IPS-20b (cell line): ENCODE measurements at regions not wholly inside any gene's neighbourhood (a gene's known extent, or its start where the extent isn't known, plus 50 kb on each side); places are given as distances from the start of the nearest gene placed in this dataset.

ENCODE experiments used
- H3K27ac ChIP-seq: one replicate; pipeline ENCODE4 v1.5.1; 2013; ENCODE audit warnings: low read length
- H3K27me3 ChIP-seq: 2 replicates; pipeline ENCODE4 v1.6.1; 2013; ENCODE audit warnings: mild to moderate bottlenecking, low read length, inconsistent platforms; ENCODE audit not compliant: insufficient read depth
- H3K36me3 ChIP-seq: 2 replicates; pipeline ENCODE4 v1.6.1; 2013; ENCODE audit warnings: low read depth, mild to moderate bottlenecking, inconsistent platforms, low read length, moderate library complexity; ENCODE audit not compliant: insufficient read depth
- H3K4me1 ChIP-seq: 2 replicates; pipeline ENCODE4 v1.6.1; 2013; ENCODE audit warnings: mild to moderate bottlenecking, control low read depth, inconsistent platforms, low read length, moderate library complexity; ENCODE audit not compliant: insufficient read depth
- H3K4me3 ChIP-seq: 2 replicates; pipeline ENCODE4 v1.5.1; 2013; ENCODE audit warnings: mild to moderate bottlenecking, low read length, inconsistent platforms
- H3K9ac ChIP-seq: 2 replicates; pipeline ENCODE4 v1.6.1; 2013; ENCODE audit warnings: low read depth, mild to moderate bottlenecking, inconsistent platforms, low read length, moderate library complexity
- H3K9me3 ChIP-seq: 2 replicates; pipeline ENCODE4 v1.6.1; 2013; ENCODE audit warnings: mild to moderate bottlenecking, low read depth, low read length, inconsistent platforms; ENCODE audit not compliant: insufficient read depth

DNA sequence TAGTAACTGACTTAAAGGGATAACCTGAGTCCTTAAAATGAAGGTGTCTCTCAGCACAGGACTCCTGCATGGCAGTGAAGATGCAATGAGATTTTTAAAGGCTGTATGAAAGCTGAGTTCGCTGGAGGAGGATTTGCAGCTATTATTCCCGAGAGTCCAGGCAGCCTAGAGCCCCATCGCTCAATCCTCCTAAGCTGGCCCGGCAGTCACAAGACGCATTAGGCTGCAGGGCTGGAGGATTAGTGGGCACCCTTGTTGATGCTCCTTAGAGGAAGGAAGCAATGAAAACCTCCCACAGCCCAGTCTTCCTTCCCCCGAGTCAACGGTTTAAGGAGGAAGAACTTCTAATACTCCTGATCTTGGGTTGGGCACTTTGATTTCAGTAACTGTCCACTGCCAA lies 239.5 kb downstream of the EFNB2 start:
- Histone ChIP-seq H3K27me3 (no peaks in the 10 kb centered on the region), H3K9ac (no peak overlapping the region), H3K36me3 (no peaks in the 10 kb centered on the region), H3K9me3 (peaks cover 10% of the 10 kb centered on the region), H3K27ac (no peak overlapping the region), H3K4me3 (no peak overlapping the region), H3K4me1 (no peaks in the 10 kb centered on the region)

DNA sequence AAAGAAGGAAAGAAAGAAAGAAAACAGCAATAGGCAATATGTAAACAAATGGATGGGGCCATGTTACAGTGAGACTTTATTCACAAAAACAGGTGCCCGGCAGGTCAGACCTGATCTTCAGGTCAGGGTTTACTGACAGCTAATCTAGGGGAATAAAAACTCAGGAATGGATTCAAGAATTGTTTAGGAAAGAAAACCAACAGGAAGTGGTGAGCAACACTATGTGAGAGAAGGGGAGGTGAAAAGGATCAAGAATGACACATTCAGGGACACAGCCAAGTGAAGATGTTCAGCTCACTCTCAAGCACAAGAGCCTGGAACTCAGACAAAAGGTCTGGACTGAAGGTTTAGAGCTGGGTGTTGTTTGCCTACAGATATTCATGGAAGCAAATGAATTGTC lies 244.5 kb downstream of the EFNB2 start:
- Histone ChIP-seq H3K36me3 (no peaks in the 10 kb centered on the region), H3K9me3 (no peaks in the 10 kb centered on the region), H3K27ac (no peak overlapping the region), H3K9ac (no peak overlapping the region), H3K4me3 (no peak overlapping the region), H3K27me3 (no peaks in the 10 kb centered on the region), H3K4me1 (peaks cover 2% of the 10 kb centered on the region; the same call in 1 of the 2 replicates)

DNA sequence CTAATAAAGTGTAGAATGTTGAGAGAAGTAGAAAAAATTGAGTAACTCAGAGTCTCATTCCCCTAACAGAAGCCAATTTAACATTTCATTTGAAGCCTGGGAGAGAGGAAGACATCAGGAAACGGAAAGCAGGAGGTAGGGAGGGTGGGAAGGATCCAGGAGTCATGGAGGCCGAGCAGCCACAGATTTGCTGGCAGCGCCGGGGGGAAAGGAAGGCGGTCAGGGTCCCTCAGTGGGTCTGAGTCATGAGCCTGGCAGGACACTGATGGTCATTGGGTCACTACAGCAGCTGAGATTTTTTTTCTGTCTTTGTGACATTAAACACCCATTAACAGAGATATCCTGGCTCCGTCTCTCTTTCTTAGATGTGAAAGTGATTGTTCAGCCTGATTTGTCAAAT lies 248.1 kb downstream of the EFNB2 start:
- Histone ChIP-seq H3K4me3 (no peak overlapping the region), H3K27ac (no peak overlapping the region), H3K9me3 (no peaks in the 10 kb centered on the region), H3K9ac (no peak overlapping the region), H3K4me1 (peaks cover 2% of the 10 kb centered on the region; the same call in 1 of the 2 replicates), H3K36me3 (no peaks in the 10 kb centered on the region), H3K27me3 (no peaks in the 10 kb centered on the region)

DNA sequence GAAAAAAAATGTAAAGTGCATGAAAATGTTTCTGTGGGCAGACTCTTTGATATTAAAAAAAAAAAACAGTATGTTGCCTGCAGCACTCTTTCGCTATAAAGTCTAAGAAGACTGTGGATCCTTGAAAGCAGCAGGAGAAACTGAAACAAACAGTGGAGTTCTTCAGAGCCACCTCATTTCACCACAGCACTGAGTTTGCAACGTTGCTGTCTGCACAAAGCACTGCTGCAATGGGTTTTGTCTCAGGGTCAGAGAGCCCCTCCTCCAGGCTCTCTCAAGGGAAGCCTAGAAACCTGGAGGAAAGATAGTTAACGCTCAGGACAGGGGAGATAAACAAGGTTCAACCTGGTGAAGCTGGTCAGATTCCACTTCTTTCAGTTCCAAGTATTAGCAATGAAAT lies 248.7 kb downstream of the EFNB2 start:
- no peak overlapping the region for H3K9ac ChIP-seq
- H3K9me3 ChIP-seq = no peaks in the 10 kb centered on the region
- H3K27me3 ChIP-seq = no peaks in the 10 kb centered on the region
- no peak overlapping the region for H3K27ac ChIP-seq
- no peaks in the 10 kb centered on the region for H3K36me3 ChIP-seq
- no peak overlapping the region for H3K4me3 ChIP-seq
- peaks cover 2% of the 10 kb centered on the region; the same call in 1 of the 2 replicates for H3K4me1 ChIP-seq

DNA sequence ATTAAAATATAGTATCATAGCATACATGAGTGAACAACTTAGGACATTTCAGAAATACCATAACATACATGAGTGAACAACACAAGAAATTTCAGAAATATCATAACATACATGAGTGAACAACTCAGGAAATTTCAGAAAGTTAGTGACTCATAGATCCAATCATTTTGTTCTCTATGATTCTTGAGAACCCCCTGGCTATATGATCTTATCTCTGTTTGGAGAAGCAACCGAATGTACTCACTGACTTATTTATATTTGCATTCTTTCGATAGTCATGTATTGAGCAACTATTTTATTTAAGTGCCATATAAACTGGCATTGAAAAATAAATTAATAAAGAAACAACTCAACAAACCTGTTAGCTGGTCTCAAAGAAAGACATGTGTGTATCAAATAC lies 251.1 kb downstream of the EFNB2 start:
- Histone ChIP-seq H3K27ac (no peak overlapping the region), H3K4me1 (peaks cover 2% of the 10 kb centered on the region; the same call in 1 of the 2 replicates), H3K36me3 (no peaks in the 10 kb centered on the region), H3K9me3 (no peaks in the 10 kb centered on the region), H3K27me3 (no peaks in the 10 kb centered on the region), H3K9ac (no peak overlapping the region), H3K4me3 (no peak overlapping the region)

DNA sequence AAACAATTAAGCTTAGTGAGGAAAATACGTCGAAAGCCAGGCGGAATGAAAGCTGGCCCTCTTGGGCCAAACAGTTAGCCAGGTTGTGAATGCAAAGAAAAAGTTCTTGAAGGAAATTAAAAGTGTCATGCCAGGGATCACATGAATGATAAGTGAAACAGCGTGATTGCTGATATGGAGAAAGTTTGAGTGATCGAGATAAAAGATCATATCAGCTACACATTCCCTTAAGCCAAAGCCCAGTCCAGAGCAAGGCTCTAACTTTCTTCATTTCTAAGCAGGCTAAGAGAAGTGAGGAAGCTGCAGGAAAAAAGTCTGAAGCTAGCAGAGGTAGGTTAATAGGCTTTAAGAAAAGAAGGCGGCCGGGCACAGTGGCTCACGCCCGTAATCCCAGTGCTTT lies 254.0 kb downstream of the EFNB2 start:
- Histone ChIP-seq H3K9ac (no peak overlapping the region), H3K27ac (no peak overlapping the region), H3K27me3 (no peaks in the 10 kb centered on the region), H3K36me3 (no peaks in the 10 kb centered on the region), H3K4me1 (no peaks in the 10 kb centered on the region; the same call in 1 of the 2 replicates), H3K4me3 (no peak overlapping the region), H3K9me3 (no peaks in the 10 kb centered on the region)

DNA sequence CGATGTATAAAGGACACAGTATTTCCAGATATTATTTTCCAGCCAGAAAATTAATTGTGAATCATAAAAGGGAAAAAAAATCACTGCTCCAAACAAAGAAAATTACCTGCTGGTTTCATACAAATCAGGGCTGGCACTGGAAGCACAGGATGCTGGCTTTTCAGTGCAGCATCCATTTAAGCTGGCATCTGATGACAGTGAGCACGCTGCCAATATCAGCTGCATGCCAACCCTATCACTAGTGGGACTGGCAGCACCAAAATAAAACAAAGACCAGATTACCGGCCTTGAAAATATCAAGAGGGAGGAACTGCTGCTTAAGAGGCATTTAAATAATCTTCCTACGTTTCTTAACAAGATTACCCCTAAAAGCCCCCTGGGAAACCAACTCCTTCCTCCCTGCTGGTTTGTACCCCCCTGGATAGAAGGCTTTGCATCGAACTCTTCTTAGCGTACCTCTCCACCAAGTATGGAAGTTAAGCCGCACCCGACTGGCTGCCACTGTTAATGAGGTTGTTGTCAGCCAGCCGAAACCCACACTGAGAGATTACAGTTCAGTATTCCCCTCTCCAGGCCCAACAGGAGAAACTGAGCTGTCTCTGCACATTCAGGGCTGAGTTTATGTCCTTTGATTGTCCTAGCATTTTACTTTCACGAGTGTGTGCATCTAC lies 257.8 kb downstream of the EFNB2 start:
- H3K4me1 ChIP-seq = no peaks in the 10 kb centered on the region
- H3K4me3 ChIP-seq = no peak overlapping the region
- H3K36me3 ChIP-seq = no peaks in the 10 kb centered on the region
- H3K9me3 ChIP-seq = no peaks in the 10 kb centered on the region
- H3K27ac ChIP-seq = no peak overlapping the region
- no peaks in the 10 kb centered on the region for H3K27me3 ChIP-seq
- no peak overlapping the region for H3K9ac ChIP-seq

DNA sequence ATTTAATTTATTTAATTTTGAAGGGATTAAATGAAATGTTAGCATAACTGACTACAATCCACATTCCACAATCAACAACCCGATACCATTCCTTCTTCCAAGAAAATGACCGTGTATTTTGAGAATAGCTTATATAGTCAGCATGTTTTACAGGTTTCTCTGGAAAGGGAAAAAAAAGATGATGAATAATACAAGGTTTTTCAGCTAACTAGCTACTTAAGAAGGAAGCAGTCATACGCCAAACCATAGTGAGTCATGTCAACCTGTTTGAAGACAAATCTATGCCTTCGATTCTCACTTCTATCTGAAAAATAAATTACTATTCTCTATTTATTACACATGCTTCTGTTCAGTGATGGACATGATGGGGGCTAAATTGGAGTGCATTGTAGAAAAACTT lies 258.6 kb downstream of the EFNB2 start:
- H3K4me1 ChIP-seq = no peaks in the 10 kb centered on the region
- H3K9me3 ChIP-seq = no peaks in the 10 kb centered on the region
- H3K9ac ChIP-seq = no peak overlapping the region
- H3K27me3 ChIP-seq = no peaks in the 10 kb centered on the region
- H3K27ac ChIP-seq = no peak overlapping the region
- H3K36me3 ChIP-seq = no peaks in the 10 kb centered on the region
- H3K4me3 ChIP-seq = no peak overlapping the region

DNA sequence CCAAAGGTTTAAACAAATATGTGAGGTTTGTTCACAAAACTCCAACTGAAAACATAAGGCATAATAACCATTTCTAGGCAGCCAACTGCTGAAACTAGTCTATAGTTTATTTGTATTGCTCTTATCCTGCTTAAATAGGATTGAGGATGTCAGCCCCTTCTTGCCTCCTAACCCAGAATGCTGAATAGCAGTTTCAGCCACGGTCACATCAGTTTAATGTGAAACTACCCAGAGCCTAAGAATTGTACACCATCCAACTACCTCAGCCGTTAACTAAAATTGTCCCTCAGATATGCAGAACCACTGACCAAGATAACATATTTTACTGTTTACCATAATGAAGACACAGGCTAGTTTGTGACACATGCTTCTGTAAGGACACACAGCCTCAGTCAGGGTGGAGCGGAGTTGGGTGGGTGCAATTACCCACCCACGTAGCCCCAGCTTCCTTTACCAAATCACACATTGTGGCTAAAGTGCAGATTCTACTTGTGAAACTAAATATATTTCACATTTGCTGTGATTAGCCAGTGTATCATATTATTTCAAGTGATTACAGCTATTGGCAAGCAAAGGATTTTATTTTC lies 259.9 kb downstream of the EFNB2 start:
- H3K9me3 ChIP-seq = no peaks in the 10 kb centered on the region
- H3K9ac ChIP-seq = no peak overlapping the region
- no peaks in the 10 kb centered on the region for H3K36me3 ChIP-seq
- no peak overlapping the region for H3K4me3 ChIP-seq
- H3K27me3 ChIP-seq = no peaks in the 10 kb centered on the region
- H3K4me1 ChIP-seq = no peaks in the 10 kb centered on the region
- H3K27ac ChIP-seq = no peak overlapping the region

DNA sequence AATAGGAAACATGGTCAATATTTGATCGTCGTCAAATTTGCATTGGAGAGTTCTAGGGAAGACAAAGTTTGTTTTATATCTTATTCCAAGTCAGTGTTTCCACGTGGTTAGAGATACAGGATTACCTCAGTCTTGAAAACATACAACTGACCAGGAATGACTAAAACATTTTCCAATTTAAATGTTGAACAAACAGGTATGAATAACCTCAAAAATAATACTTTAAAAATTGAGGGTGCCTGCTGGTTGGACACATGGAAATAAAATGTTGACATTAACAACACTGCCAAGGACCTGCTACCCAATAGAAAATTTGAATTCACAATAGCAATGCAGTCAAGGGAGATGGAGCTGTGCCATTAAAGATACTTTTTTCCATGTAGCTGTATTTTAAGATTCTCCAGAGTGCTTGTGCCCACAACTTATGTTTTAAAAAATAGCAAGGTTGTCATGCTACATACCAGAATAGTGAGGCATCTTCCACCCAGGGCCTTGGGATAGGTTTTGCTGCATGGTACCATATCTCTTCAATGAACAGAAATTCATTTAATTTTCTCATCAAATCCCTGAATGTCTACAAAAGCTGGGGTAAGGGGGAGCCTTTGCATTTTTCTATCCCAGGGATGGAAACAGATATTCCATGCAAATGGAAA lies 260.8 kb downstream of the EFNB2 start:
- Histone ChIP-seq H3K9me3 (no peaks in the 10 kb centered on the region), H3K9ac (no peak overlapping the region), H3K27ac (no peak overlapping the region), H3K4me3 (no peak overlapping the region), H3K4me1 (no peaks in the 10 kb centered on the region), H3K27me3 (no peaks in the 10 kb centered on the region), H3K36me3 (no peaks in the 10 kb centered on the region)

DNA sequence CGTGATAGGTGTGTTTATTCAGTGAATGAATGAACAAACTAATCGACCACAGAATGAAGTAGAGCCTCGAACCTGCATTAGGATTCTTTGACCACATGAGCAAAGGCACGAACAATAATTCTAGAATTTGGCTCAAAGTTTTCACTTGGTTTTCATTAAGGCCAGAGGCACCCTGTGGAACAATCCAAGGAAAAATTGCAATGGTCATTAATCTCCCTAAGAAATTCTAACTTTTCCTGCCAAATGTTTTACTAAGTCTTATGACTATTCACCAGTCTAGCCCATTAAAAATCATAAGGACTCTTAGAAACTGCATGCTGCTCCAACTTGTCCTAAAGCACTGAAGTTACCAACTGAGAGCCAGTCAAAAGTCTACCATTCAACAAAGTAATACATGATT lies 271.7 kb downstream of the EFNB2 start:
- H3K9ac ChIP-seq = no peak overlapping the region
- no peak overlapping the region for H3K4me3 ChIP-seq
- H3K36me3 ChIP-seq = no peaks in the 10 kb centered on the region
- peaks cover 5% of the 10 kb centered on the region for H3K9me3 ChIP-seq
- no peaks in the 10 kb centered on the region for H3K27me3 ChIP-seq
- H3K4me1 ChIP-seq = no peaks in the 10 kb centered on the region
- H3K27ac ChIP-seq = no peak overlapping the region

DNA sequence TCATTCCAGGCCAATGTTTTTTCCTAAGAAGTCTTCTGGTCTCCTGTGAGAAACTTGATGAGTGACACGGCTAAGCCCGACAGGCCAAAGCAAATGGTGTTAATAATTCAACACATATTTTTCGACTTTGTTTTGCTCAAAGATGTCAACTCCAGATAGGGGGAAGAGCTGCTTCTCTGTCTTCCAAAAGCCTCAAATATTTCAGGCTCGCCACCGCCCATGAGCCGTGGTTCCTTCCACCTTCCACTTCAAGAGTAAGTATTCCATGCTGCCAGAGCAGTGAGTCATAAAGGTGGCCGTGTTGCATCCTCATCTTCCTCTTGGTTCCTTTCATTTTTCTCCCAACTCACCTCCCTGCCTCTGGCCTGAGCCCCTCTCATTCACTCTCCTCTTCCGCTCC lies 272.6 kb downstream of the EFNB2 start:
- no peaks in the 10 kb centered on the region for H3K36me3 ChIP-seq
- no peak overlapping the region for H3K27ac ChIP-seq
- no peaks in the 10 kb centered on the region for H3K4me1 ChIP-seq
- H3K9ac ChIP-seq = no peak overlapping the region
- H3K9me3 ChIP-seq = peaks cover 5% of the 10 kb centered on the region
- H3K27me3 ChIP-seq = no peaks in the 10 kb centered on the region
- H3K4me3 ChIP-seq = no peak overlapping the region
